Mammary epithelial cell (primary cell): ENCODE measurements at regions not wholly inside any gene's neighbourhood (a gene's known extent, or its start where the extent isn't known, plus 50 kb on each side); places are given as distances from the start of the nearest gene placed in this dataset.

Experiments used
- CTCF ChIP-seq, 2 donors: IDR thresholded peaks in 1 of 2; conservative IDR thresholded peaks in 1 of 2; 2 replicates each; pipeline ENCODE4 v1.5.1; 2011 to 2012; ENCODE audit warnings: inconsistent platforms in 2 of 2, low read length in 2 of 2, mild to moderate bottlenecking in 2 of 2, control low read depth in 1 of 2, low read depth in 1 of 2; ENCODE audit not compliant: insufficient read depth in 1 of 2; ENCODE audit errors: extremely low read depth in 1 of 2
- EZH2 ChIP-seq: IDR thresholded peaks from 2 replicates; pipeline ENCODE4 v1.6.1; 2012; ENCODE audit warnings: low read length, inconsistent platforms, borderline replicate concordance

- TF ChIP-seq CTCF (conservative IDR thresholded peaks at IDR 0.05 in 1 of 2, IDR thresholded peaks at IDR 0.05 in 1 of 2; ENCODE audit: extremely low read depth in 1 of 2, insufficient read depth in 1 of 2, low read depth in 1 of 2, low read length in 2 of 2) (no peak), EZH2 (no peak)
Measured at GRCh38 chrX:10755439-10756334, 135.3 kb upstream of the MID1 start.
